ENCODE measurements at regions not wholly inside any gene's neighbourhood (a gene's known extent, or its start where the extent isn't known, plus 50 kb on each side); places are given as distances from the start of the nearest gene placed in this dataset.

DNA sequence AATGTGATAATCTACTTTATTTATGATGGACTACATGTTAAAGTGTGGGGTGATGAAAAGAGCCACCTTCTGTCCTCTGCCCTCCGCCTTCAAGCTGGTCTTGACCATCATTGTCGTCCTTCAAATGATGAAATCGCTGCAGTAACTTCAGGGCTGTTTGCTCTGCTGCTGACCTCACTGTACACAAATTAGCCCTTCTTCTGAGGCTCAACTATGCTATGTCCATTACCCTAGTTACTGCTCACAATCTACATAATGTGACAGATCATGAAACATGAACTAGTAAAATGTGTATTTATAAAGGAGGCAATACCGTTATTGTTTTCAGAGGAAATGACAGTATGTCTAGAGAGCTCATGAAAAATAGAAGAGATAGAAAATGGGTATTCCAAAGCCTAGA lies 145.9 kb downstream of the RFC3 start:
- no peaks in the 10 kb centered on the region for H3K9me3 ChIP-seq (ENCODE audit: control insufficient read depth in 2 of 2, insufficient read depth in 1 of 2, low read length in 1 of 2)
- no peak for DNase-seq (ENCODE audit: low read depth in 6 of 9, low spot score in 9 of 9)
- no peaks in the 10 kb centered on the region for H3K36me3 ChIP-seq (ENCODE audit: control insufficient read depth in 2 of 2, insufficient read depth in 2 of 2, low read length in 1 of 2)
- no peaks in the 10 kb centered on the region for H3K4me1 ChIP-seq (ENCODE audit: control insufficient read depth in 2 of 2, insufficient read depth in 2 of 2, low read length in 2 of 2)
- H3K27me3 ChIP-seq (ENCODE audit: control insufficient read depth in 2 of 2, insufficient read depth in 1 of 2, low read length in 1 of 2) = no peaks in the 10 kb centered on the region
- 97% methylated on average over 4 of the region's 4 CpGs for WGBS
- no peak overlapping the region for H3K4me3 ChIP-seq (ENCODE audit: low read length in 2 of 2)
- no peak overlapping the region for H3K27ac ChIP-seq (ENCODE audit: low read depth in 1 of 2, low read length in 1 of 2)

DNA sequence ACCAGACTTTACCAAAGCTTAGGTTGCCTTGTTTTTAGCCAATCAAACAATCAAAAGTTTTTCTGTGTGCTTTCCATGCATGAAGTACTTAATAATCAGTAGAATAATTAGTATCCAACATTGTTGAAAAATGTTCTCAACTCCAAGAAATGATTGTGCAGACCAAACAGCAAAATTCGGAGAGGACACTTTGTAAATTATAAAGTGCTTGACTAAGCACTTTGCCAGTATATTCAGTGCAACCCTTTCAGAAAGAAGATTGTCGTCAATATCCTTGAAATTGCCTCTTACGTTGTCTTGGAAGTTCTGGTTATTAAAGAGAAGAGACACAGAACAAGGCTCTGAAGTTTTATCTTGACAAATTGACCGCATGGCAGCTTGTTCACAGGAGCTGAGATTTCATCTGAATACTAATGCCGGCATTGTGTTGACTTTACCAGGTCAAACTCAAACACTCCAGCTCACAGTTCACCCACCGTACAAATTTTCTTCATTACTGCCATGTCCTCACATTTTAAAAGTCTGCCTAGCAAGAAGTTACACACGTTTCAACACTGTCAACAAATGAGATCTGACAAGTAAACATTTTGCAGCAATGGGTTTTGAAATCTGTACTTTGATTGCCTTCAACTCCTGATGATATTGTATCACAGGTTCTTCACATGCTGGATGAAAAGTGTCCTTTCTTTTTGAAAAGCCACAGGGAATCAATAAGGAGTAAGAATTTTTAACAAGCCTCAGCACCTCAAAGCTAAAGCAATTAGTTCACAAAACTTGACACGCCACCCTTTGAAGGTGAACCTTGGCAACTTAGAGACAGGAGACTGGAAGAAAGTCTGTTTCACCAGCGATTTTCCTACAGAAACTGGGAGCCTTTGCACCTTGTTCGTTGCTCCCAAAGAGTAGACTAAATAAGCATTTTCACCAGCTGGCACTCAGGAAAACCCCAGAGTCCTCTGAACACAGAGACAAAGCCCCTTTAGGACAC lies 150.9 kb downstream of the RFC3 start:
- Histone ChIP-seq H3K9me3 (ENCODE audit: control insufficient read depth in 2 of 2, insufficient read depth in 1 of 2, low read length in 1 of 2) (no peaks in the 10 kb centered on the region), H3K27ac (ENCODE audit: low read depth in 1 of 2, low read length in 1 of 2) (no peak overlapping the region), H3K4me1 (ENCODE audit: control insufficient read depth in 2 of 2, insufficient read depth in 2 of 2, low read length in 2 of 2) (no peaks in the 10 kb centered on the region), H3K36me3 (ENCODE audit: control insufficient read depth in 2 of 2, insufficient read depth in 2 of 2, low read length in 1 of 2) (no peaks in the 10 kb centered on the region), H3K4me3 (ENCODE audit: low read length in 2 of 2) (no peak overlapping the region), H3K27me3 (ENCODE audit: control insufficient read depth in 2 of 2, insufficient read depth in 1 of 2, low read length in 1 of 2) (no peaks in the 10 kb centered on the region)
- DNase-seq (ENCODE audit: low read depth in 6 of 9, low spot score in 9 of 9) = no peak
- WGBS = 89% methylated on average over 10 of the region's 10 CpGs

DNA sequence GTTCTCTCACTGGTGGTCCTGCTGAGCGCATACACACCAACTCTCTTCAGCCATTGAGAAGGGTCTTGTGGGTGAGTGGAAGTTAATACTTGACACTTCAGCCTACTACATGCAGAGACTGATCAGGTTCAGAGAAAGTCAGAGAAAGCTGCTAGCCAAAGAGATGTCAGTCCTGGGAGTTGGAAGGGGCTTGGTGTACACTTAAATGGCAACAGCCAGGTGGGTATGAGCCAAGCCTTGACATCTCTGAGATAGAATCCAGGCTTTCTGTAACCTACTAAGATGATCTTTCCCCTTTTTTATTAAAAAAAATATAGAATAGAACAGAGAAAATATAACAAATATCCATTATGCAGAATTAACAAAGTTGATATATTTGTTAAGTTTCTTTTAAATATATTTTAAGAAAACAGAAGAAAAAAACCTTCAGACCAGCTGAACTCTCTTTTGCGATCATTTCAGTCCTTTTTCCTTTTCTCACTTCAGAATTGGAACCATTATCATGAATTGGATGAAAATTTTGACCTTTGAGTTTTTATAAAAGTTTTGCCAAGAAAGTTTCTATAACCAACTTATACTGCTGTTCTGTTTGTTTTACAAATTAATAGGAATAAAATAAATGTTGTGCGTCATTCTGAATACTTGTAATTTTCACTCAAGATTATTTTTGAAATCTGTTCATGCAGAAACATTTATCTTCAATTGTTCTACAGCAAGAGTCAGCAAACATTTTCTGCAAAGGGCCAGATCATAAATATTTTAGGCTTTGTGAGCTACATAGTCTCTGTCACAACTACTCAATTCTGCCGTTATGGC lies 153.0 kb downstream of the RFC3 start:
- WGBS = 96% methylated on average over 4 of the region's 4 CpGs
- no peaks in the 10 kb centered on the region for H3K9me3 ChIP-seq (ENCODE audit: control insufficient read depth in 2 of 2, insufficient read depth in 1 of 2, low read length in 1 of 2)

DNA sequence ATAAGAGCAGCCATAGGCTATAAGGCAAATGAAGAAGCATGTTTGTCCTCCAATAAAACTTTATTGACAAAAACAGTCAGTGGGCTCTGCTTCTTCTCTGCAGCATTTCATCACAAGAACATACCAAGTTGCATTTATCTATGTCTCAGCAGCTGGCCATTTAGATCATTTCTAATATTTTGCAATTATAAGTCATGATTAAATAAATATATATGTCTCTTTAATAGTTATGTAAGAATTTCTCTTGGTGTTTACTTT lies 153.5 kb downstream of the RFC3 start:
- Histone ChIP-seq H3K4me1 (ENCODE audit: control insufficient read depth in 2 of 2, insufficient read depth in 2 of 2, low read length in 2 of 2) (no peaks in the 10 kb centered on the region), H3K36me3 (ENCODE audit: control insufficient read depth in 2 of 2, insufficient read depth in 2 of 2, low read length in 1 of 2) (no peaks in the 10 kb centered on the region), H3K27ac (ENCODE audit: low read depth in 1 of 2, low read length in 1 of 2) (no peak overlapping the region), H3K4me3 (ENCODE audit: low read length in 2 of 2) (no peak overlapping the region), H3K27me3 (ENCODE audit: control insufficient read depth in 2 of 2, insufficient read depth in 1 of 2, low read length in 1 of 2) (no peaks in the 10 kb centered on the region), H3K9me3 (ENCODE audit: control insufficient read depth in 2 of 2, insufficient read depth in 1 of 2, low read length in 1 of 2) (no peaks in the 10 kb centered on the region)
- no peak for DNase-seq (ENCODE audit: low read depth in 6 of 9, low spot score in 9 of 9)

More for the DNA sequence above, 153.0 kb downstream of the RFC3 start:
- no peak overlapping the region for H3K4me3 ChIP-seq (ENCODE audit: low read length in 2 of 2)
- DNase-seq (ENCODE audit: low read depth in 6 of 9, low spot score in 9 of 9) = no peak
- no peak overlapping the region for H3K27ac ChIP-seq (ENCODE audit: low read depth in 1 of 2, low read length in 1 of 2)
- no peaks in the 10 kb centered on the region for H3K27me3 ChIP-seq (ENCODE audit: control insufficient read depth in 2 of 2, insufficient read depth in 1 of 2, low read length in 1 of 2)
- no peaks in the 10 kb centered on the region for H3K36me3 ChIP-seq (ENCODE audit: control insufficient read depth in 2 of 2, insufficient read depth in 2 of 2, low read length in 1 of 2)
- H3K4me1 ChIP-seq (ENCODE audit: control insufficient read depth in 2 of 2, insufficient read depth in 2 of 2, low read length in 2 of 2) = no peaks in the 10 kb centered on the region

DNA sequence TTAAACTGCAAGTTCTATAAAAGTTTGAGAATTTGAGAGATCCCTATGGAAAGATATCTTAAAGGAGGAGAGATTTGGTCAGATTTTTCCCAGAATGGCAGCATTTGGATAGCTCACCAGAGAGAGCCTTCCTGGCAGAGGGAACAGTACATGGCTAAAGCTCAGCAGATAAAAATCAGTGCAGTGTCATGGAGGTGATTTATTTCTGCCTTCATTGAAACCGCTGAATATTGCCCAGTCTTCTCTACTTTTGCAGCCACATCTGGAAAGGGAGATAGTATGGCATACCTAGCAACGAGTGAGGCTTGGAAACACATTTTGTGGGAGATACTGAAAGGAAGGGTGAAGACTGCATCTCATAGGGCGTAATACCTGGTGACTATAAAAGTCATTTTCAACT lies 155.2 kb downstream of the RFC3 start:
- Histone ChIP-seq H3K4me3 (ENCODE audit: low read length in 2 of 2) (no peak overlapping the region), H3K36me3 (ENCODE audit: control insufficient read depth in 2 of 2, insufficient read depth in 2 of 2, low read length in 1 of 2) (no peaks in the 10 kb centered on the region), H3K9me3 (ENCODE audit: control insufficient read depth in 2 of 2, insufficient read depth in 1 of 2, low read length in 1 of 2) (no peaks in the 10 kb centered on the region), H3K27ac (ENCODE audit: low read depth in 1 of 2, low read length in 1 of 2) (no peak overlapping the region), H3K27me3 (ENCODE audit: control insufficient read depth in 2 of 2, insufficient read depth in 1 of 2, low read length in 1 of 2) (no peaks in the 10 kb centered on the region), H3K4me1 (ENCODE audit: control insufficient read depth in 2 of 2, insufficient read depth in 2 of 2, low read length in 2 of 2) (no peaks in the 10 kb centered on the region)
- DNase-seq (ENCODE audit: low read depth in 6 of 9, low spot score in 9 of 9) = no peak
- WGBS = 73% methylated on average over 3 of the region's 3 CpGs

DNA sequence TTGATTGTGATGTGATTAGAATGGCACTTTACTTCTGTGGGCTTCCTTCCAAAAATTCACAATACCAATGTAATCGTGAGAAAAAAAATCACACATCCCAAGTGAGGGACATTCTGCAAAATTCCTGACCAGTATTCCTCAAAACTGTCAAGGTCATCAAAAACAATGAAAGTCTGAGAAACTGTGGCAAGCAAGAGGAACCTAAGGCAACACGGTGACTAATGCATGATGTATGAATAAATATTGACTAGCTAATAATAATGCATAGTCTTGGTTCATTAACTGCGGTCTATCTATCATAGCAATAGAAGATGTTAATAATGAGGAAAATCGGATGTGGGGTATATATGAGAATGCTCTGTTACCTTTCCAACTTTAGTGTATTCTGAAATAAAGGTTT lies 159.0 kb downstream of the RFC3 start:
- WGBS = 83% methylated on average over 4 of the region's 4 CpGs
- Histone ChIP-seq H3K4me3 (ENCODE audit: low read length in 2 of 2) (no peak overlapping the region), H3K36me3 (ENCODE audit: control insufficient read depth in 2 of 2, insufficient read depth in 2 of 2, low read length in 1 of 2) (no peaks in the 10 kb centered on the region), H3K27ac (ENCODE audit: low read depth in 1 of 2, low read length in 1 of 2) (no peak overlapping the region), H3K4me1 (ENCODE audit: control insufficient read depth in 2 of 2, insufficient read depth in 2 of 2, low read length in 2 of 2) (no peaks in the 10 kb centered on the region), H3K27me3 (ENCODE audit: control insufficient read depth in 2 of 2, insufficient read depth in 1 of 2, low read length in 1 of 2) (no peaks in the 10 kb centered on the region), H3K9me3 (ENCODE audit: control insufficient read depth in 2 of 2, insufficient read depth in 1 of 2, low read length in 1 of 2) (no peaks in the 10 kb centered on the region)
- no peak for DNase-seq (ENCODE audit: low read depth in 6 of 9, low spot score in 9 of 9)

DNA sequence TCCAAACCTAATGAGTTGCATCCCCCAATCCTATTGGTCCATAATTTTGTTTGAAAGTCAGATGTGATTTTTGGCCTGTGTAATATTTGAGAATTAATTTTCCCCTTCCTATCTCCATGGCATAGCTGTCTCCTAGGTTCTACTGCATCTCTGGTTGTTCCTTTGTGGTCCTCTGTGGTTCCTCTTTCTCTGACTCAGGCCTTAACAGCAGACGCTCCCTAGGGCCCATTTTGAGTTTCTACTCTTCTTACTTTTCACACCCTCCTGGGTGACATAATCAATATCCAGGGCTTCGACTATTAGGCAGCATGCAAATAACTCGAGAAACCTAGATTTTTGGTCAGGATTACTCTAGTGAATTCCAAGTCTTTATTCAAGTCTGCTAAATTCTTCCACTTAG lies 160.7 kb downstream of the RFC3 start:
- H3K4me3 ChIP-seq (ENCODE audit: low read length in 2 of 2) = no peak overlapping the region
- no peaks in the 10 kb centered on the region for H3K27me3 ChIP-seq (ENCODE audit: control insufficient read depth in 2 of 2, insufficient read depth in 1 of 2, low read length in 1 of 2)
- H3K9me3 ChIP-seq (ENCODE audit: control insufficient read depth in 2 of 2, insufficient read depth in 1 of 2, low read length in 1 of 2) = no peaks in the 10 kb centered on the region
- no peak for DNase-seq (ENCODE audit: low read depth in 6 of 9, low spot score in 9 of 9)
- 96% methylated on average over 3 of the region's 3 CpGs for WGBS
- no peaks in the 10 kb centered on the region for H3K36me3 ChIP-seq (ENCODE audit: control insufficient read depth in 2 of 2, insufficient read depth in 2 of 2, low read length in 1 of 2)
- no peaks in the 10 kb centered on the region for H3K4me1 ChIP-seq (ENCODE audit: control insufficient read depth in 2 of 2, insufficient read depth in 2 of 2, low read length in 2 of 2)
- no peak overlapping the region for H3K27ac ChIP-seq (ENCODE audit: low read depth in 1 of 2, low read length in 1 of 2)

DNA sequence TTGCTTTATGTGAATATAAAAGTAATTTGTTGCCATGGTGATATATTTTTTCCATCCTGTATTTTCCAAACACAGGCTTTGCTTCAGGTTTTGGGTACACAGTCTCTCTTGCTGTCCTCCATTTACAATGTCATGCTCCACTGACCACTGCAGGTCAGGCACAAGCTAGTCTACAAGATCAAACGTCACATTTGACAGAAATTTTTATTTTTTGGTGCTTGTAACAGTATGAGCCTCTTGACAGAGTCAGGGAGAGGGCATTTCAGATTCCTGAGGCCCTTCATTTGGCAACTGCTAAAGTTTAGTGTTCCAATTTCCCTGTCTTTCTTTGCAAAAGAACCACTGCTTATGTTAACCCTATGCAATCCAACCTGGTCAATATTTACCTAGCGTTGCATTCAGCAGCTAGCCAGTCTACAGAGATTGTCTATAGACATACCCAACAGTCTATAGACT lies 175.0 kb downstream of the RFC3 start:
- no peaks in the 10 kb centered on the region for H3K4me1 ChIP-seq (ENCODE audit: control insufficient read depth in 2 of 2, insufficient read depth in 2 of 2, low read length in 2 of 2)
- H3K9me3 ChIP-seq (ENCODE audit: control insufficient read depth in 2 of 2, insufficient read depth in 1 of 2, low read length in 1 of 2) = no peaks in the 10 kb centered on the region
- no peak overlapping the region for H3K27ac ChIP-seq (ENCODE audit: low read depth in 1 of 2, low read length in 1 of 2)
- H3K4me3 ChIP-seq (ENCODE audit: low read length in 2 of 2) = no peak overlapping the region
- 74% methylated on average over 2 of the region's 2 CpGs for WGBS
- no peaks in the 10 kb centered on the region for H3K36me3 ChIP-seq (ENCODE audit: control insufficient read depth in 2 of 2, insufficient read depth in 2 of 2, low read length in 1 of 2)
- peak in 1 of 9 donors; percentile 2 for DNase-seq (ENCODE audit: low read depth in 6 of 9, low spot score in 9 of 9)
- no peaks in the 10 kb centered on the region for H3K27me3 ChIP-seq (ENCODE audit: control insufficient read depth in 2 of 2, insufficient read depth in 1 of 2, low read length in 1 of 2)

DNA sequence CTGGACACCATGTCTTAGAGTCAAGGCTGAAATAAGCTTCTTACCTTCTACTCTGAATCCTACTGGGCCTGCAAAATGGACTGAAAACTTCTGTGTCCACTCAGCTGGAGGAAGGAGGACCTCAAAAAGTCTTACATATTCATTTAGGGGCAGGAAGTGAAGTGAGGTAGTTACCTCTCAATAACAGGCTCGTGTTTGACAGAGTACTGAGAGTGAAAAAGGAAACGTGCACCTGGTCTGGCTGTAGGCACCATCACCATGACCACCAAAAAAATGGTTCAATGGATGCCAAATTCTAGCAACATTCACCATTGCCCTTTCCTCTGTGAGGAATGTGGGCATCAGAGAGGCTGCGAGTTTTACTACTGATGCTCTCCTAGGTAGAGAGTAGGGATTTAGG lies 176.2 kb downstream of the RFC3 start:
- DNase-seq (ENCODE audit: low read depth in 6 of 9, low spot score in 9 of 9) = no peak
- no peaks in the 10 kb centered on the region for H3K4me1 ChIP-seq (ENCODE audit: control insufficient read depth in 2 of 2, insufficient read depth in 2 of 2, low read length in 2 of 2)

More for the DNA sequence above, 176.2 kb downstream of the RFC3 start:
- no peak overlapping the region for H3K4me3 ChIP-seq (ENCODE audit: low read length in 2 of 2)
- H3K9me3 ChIP-seq (ENCODE audit: control insufficient read depth in 2 of 2, insufficient read depth in 1 of 2, low read length in 1 of 2) = no peaks in the 10 kb centered on the region
- H3K27me3 ChIP-seq (ENCODE audit: control insufficient read depth in 2 of 2, insufficient read depth in 1 of 2, low read length in 1 of 2) = no peaks in the 10 kb centered on the region
- no peaks in the 10 kb centered on the region for H3K36me3 ChIP-seq (ENCODE audit: control insufficient read depth in 2 of 2, insufficient read depth in 2 of 2, low read length in 1 of 2)
- no peak overlapping the region for H3K27ac ChIP-seq (ENCODE audit: low read depth in 1 of 2, low read length in 1 of 2)
- WGBS = 87% methylated on average over 3 of the region's 3 CpGs

Measured in thymus (tissue), 11 donors.